HepG2 (cell line): ENCODE measurements at regions not wholly inside any gene's neighbourhood (a gene's known extent, or its start where the extent isn't known, plus 50 kb on each side); places are given as distances from the start of the nearest gene placed in this dataset.

Experiments used
- ATAC-seq: fragments of 200-7000 bp; cut with Tn5 transposase; 3 replicates; pipeline ENCODE4 v1.9.1; 2020; ENCODE audit warnings: mild to moderate bottlenecking, moderate library complexity
- BruUV-seq: library from RNA; stranded (reverse); fragments of 400-500 nt; replicated peaks from 2 replicates; lab custom pipeline; 2021; lab: Mats Ljungman, UMichigan
- CTCF ChIA-PET: fragments of 300-600 bp; formaldehyde crosslinking; extraction: SDS; loops from one replicate; lab custom pipeline; 2021; ENCODE audit warnings: low total read pairs, inconsistent platforms, low intra/inter-chr PET ratio; lab: Yijun Ruan, JAX
- POLR2A ChIA-PET: fragments of 350-600 bp; sonication (Branson Sonifier 250); formaldehyde crosslinking; loops from one replicate; lab custom pipeline; 2020; ENCODE audit warnings: antibody characterized with exemption, inconsistent platforms; lab: Yijun Ruan, JAX
- DNase-seq: peaks from one replicate; pipeline ENCODE4 v3.0.0-alpha.2; 2015; ENCODE audit warnings: low spot score
- FAIRE-seq: peaks from 3 replicates; lab custom pipeline; 2011; peaks lifted over from hg19 to GRCh38; lab: Jason Lieb, UNC
- H2AFZ ChIP-seq: one replicate; pipeline ENCODE4 v1.6.1; 2011; ENCODE audit warnings: low read length, inconsistent platforms
- H3K27ac ChIP-seq: fragments of 300-600 bp; 3 replicates; pipeline ENCODE4 v1.8.0; 2011; ENCODE audit warnings: mixed run types, mild to moderate bottlenecking, mixed read lengths, low read length, inconsistent platforms; ENCODE audit not compliant: insufficient read depth; ENCODE audit errors: extremely low read length
- H3K27me3 ChIP-seq, 2 experiments: fragments of 200-600 bp in 1 of 2; 2 replicates in 1 of 2; 3 replicates in 1 of 2; pipeline versions ENCODE4 v1.6.0 to v1.8.0; 2011; ENCODE audit warnings: low read length in 2 of 2, mild to moderate bottlenecking in 2 of 2, moderate library complexity in 2 of 2, inconsistent platforms in 1 of 2; ENCODE audit not compliant: insufficient read depth in 2 of 2, control insufficient read depth in 1 of 2
- H3K36me3 ChIP-seq, 2 experiments: fragments of 200-600 bp in 1 of 2; replicated peaks in 1 of 2; 2 replicates in 1 of 2; 3 replicates in 1 of 2; pipeline versions ENCODE4 v1.5.1 to v1.8.0; 2011; ENCODE audit warnings: low read length in 2 of 2, inconsistent platforms in 1 of 2; ENCODE audit not compliant: insufficient read depth in 2 of 2, control insufficient read depth in 1 of 2
- H3K4me1 ChIP-seq: 2 replicates; pipeline ENCODE4 v1.5.1; 2012; ENCODE audit warnings: low read length, inconsistent platforms; ENCODE audit not compliant: insufficient read depth
- H3K4me2 ChIP-seq: 2 replicates; pipeline ENCODE4 v1.6.0; 2011; ENCODE audit warnings: low read depth, low read length, inconsistent platforms
- H3K4me3 ChIP-seq, 3 experiments: fragments of 200-600 bp in 1 of 3; sonication (generic), shearing (Covaris generic) in 1 of 3; replicated peaks in 1 of 3; 2 replicates each; pipeline ENCODE4 v1.5.1; 2011 to 2016; ENCODE audit warnings: low read length in 3 of 3, inconsistent platforms in 2 of 3, low read depth in 2 of 3, mild to moderate bottlenecking in 2 of 3, control low read depth in 1 of 3, mixed read lengths in 1 of 3; ENCODE audit not compliant: insufficient read depth in 1 of 3
- H3K79me2 ChIP-seq: one replicate; pipeline ENCODE4 v1.6.1; 2011; ENCODE audit warnings: low read length, inconsistent platforms; ENCODE audit not compliant: insufficient read depth
- H3K9ac ChIP-seq: 2 replicates; pipeline ENCODE4 v1.6.0; 2011; ENCODE audit warnings: mild to moderate bottlenecking, low read depth, low read length, inconsistent platforms; ENCODE audit not compliant: insufficient read depth
- H3K9me3 ChIP-seq: 2 replicates; pipeline ENCODE4 v1.5.1; 2012; ENCODE audit warnings: mild to moderate bottlenecking, low read length
- H4K20me1 ChIP-seq: 2 replicates; pipeline ENCODE4 v1.6.0; 2011; ENCODE audit warnings: inconsistent platforms, mild to moderate bottlenecking, low read length, moderate library complexity; ENCODE audit not compliant: insufficient read depth
- CHD4 ChIP-seq: fragments of 200-600 bp; sonication (generic); IDR thresholded peaks from 2 replicates; pipeline ENCODE4 v1.7.0; 2017; ENCODE audit warnings: mild to moderate bottlenecking, low read length, borderline replicate concordance
- ELF3 ChIP-seq: IDR thresholded peaks from 2 replicates; pipeline ENCODE4 v1.6.1; 2016; ENCODE audit warnings: missing genetic modification reagents, missing compliant biosample characterization
- HNRNPLL ChIP-seq: fragments of 200-400 bp; formaldehyde crosslinking; IDR thresholded peaks from 2 replicates; pipeline ENCODE4 v1.6.1; 2017; ENCODE audit warnings: mild to moderate bottlenecking, low read depth, low read length; ENCODE audit not compliant: poor library complexity, severe bottlenecking
- KMT2A ChIP-seq: sonication (generic); formaldehyde crosslinking; IDR thresholded peaks from 2 replicates; pipeline ENCODE4 v1.4.0; 2020; ENCODE audit warnings: missing genetic modification reagents
- PBX3 ChIP-seq: sonication (generic); formaldehyde crosslinking; IDR thresholded peaks from 2 replicates; pipeline ENCODE4 v1.8.1; 2023; ENCODE audit warnings: missing genetic modification reagents, inconsistent platforms, borderline replicate concordance
- RFXANK ChIP-seq: IDR thresholded peaks from 2 replicates; pipeline ENCODE4 v1.6.1; 2016
- SALL1 ChIP-seq: sonication (generic); formaldehyde crosslinking; IDR thresholded peaks from 2 replicates; pipeline ENCODE4 v1.8.0; 2022; ENCODE audit warnings: mild to moderate bottlenecking, missing genetic modification reagents
- SMC3 ChIP-seq: IDR thresholded peaks from 2 replicates; pipeline ENCODE4 v1.6.1; 2011; ENCODE audit warnings: low read length, improper control_type of control experiment
- ZBTB49 ChIP-seq: sonication (generic); formaldehyde crosslinking; IDR thresholded peaks from 2 replicates; pipeline ENCODE4 v1.4.0; 2020; ENCODE audit warnings: missing genetic modification reagents, borderline replicate concordance
- ZMYM2 ChIP-seq: sonication (generic); formaldehyde crosslinking; IDR thresholded peaks from 2 replicates; pipeline ENCODE4 v1.8.0; 2022; ENCODE audit warnings: mild to moderate bottlenecking, missing genetic modification reagents
- ZNF121 ChIP-seq: sonication (generic); formaldehyde crosslinking; IDR thresholded peaks from 2 replicates; pipeline ENCODE4 v1.5.0; 2020; ENCODE audit warnings: mild to moderate bottlenecking, missing genetic modification reagents
- ZNF441 ChIP-seq: sonication (generic); formaldehyde crosslinking; IDR thresholded peaks from 2 replicates; pipeline ENCODE4 v1.7.0; 2021; ENCODE audit warnings: missing genetic modification reagents, borderline replicate concordance
- ZNF598 ChIP-seq: sonication (generic); formaldehyde crosslinking; IDR thresholded peaks from 2 replicates; pipeline ENCODE4 v1.5.1; 2020; ENCODE audit warnings: mild to moderate bottlenecking, missing genetic modification reagents, borderline replicate concordance
- ZNF737 ChIP-seq: sonication (generic); formaldehyde crosslinking; IDR thresholded peaks from 2 replicates; pipeline ENCODE4 v1.5.0; 2020; ENCODE audit warnings: missing genetic modification reagents, mild to moderate bottlenecking, borderline replicate concordance
- ZSCAN21 ChIP-seq: sonication (generic); formaldehyde crosslinking; IDR thresholded peaks from 2 replicates; pipeline ENCODE4 v1.8.0; 2022; ENCODE audit warnings: mild to moderate bottlenecking, missing genetic modification reagents, moderate library complexity, borderline replicate concordance
- ZUFSP ChIP-seq: sonication (generic); formaldehyde crosslinking; IDR thresholded peaks from 2 replicates; pipeline ENCODE4 v1.9.0; 2021; ENCODE audit warnings: missing genetic modification reagents, mild to moderate bottlenecking, borderline replicate concordance
- WGBS: methylation state at CpG from one replicate; pipeline ENCODE4 v1.1.6; 2017; ENCODE audit warnings: low lambda C conversion rate; 5-methylcytosine and 5-hydroxymethylcytosine counted together
- in situ Hi-C: cut with HindIII; loops from 2 replicates; pipeline ENCODE4 v1.10.0; 2017; ENCODE audit warnings: low pct_unique_long_range_greater_than_20kb; ENCODE audit not compliant: extremely low pct_ligation_motif_present
- intact Hi-C: fragments of 100-400 bp; cut with micrococcal nuclease; formaldehyde crosslinking; loops from one replicate; pipeline ENCODE4 v1.10.0; 2022; ENCODE audit not compliant: unreplicated experiment
- TF ChIP-seq, protein P1 (sequence below): sonication (generic); formaldehyde crosslinking; IDR thresholded peaks from 2 replicates; pipeline ENCODE4 v1.4.0; 2020; ENCODE audit warnings: missing genetic modification reagents

DNA sequence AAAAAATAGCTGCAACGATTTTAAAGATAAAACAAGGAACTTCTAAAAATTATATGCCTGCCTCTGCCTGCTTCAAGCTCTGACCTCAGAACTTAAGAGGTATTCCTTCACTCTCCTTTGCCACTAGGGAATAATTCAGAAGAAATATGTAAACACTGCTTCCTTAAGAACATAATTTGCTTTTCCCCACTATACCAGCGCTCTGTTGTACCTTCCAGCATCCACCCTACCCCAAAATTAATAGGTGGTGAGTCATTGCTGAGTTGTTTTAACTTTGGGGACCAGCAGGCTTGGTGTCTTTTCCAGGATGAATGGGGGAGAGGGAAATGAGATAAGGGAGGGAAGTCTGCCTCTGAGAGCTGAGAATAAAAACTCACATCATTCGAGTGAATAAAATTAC is 107.7 kb upstream of the ATXN1 start:
- no peaks in the 10 kb centered on the region for H3K27me3 ChIP-seq
- FAIRE-seq (no peak), DNase-seq (no peak), ATAC-seq (no peak)
- CTCF ChIA-PET: no interaction called here
- no peak overlapping the region for H3K4me3 ChIP-seq
- no peaks in the 10 kb centered on the region for H3K9me3 ChIP-seq
- H3K9ac ChIP-seq: no peak overlapping the region
- H2AFZ ChIP-seq: no peak overlapping the region
- H4K20me1 ChIP-seq: no peaks in the 10 kb centered on the region
- H3K79me2 ChIP-seq: no peaks in the 10 kb centered on the region
- H3K4me2 ChIP-seq: no peak overlapping the region
- intact Hi-C loops: no loop called here
- POLR2A ChIA-PET: no interaction called here
- in situ Hi-C loops: no loop called here
- no TSS peak for BruUV-seq
- no peaks in the 10 kb centered on the region for H3K4me1 ChIP-seq
- H3K27ac ChIP-seq: no peak overlapping the region
- no peak for TF ChIP-seq ZNF441 (CRISPR knock-in tag)
- TF ChIP-seq ZMYM2 (CRISPR knock-in tag): no peak
- TF ChIP-seq ZBTB49 (CRISPR knock-in tag): no peak
- no peak for TF ChIP-seq ZNF737 (CRISPR knock-in tag)
- no peak for TF ChIP-seq KMT2A (CRISPR knock-in tag)
- no peak for TF ChIP-seq ZNF598 (CRISPR knock-in tag)
- TF ChIP-seq SMC3: no peak
- no peak for TF ChIP-seq ZUFSP (CRISPR knock-in tag)
- TF ChIP-seq, protein P1, sequence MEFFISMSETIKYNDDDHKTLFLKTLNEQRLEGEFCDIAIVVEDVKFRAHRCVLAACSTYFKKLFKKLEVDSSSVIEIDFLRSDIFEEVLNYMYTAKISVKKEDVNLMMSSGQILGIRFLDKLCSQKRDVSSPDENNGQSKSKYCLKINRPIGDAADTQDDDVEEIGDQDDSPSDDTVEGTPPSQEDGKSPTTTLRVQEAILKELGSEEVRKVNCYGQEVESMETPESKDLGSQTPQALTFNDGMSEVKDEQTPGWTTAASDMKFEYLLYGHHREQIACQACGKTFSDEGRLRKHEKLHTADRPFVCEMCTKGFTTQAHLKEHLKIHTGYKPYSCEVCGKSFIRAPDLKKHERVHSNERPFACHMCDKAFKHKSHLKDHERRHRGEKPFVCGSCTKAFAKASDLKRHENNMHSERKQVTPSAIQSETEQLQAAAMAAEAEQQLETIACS (CRISPR knock-in tag): no peak
- no peak for TF ChIP-seq ZSCAN21 (CRISPR knock-in tag)
- no peak for TF ChIP-seq PBX3 (CRISPR knock-in tag)
- no peak for TF ChIP-seq ZNF121 (CRISPR knock-in tag)
- TF ChIP-seq SALL1 (CRISPR knock-in tag): no peak
- no peak for TF ChIP-seq RFXANK (CRISPR knock-in tag)
- TF ChIP-seq ELF3: no peak
- TF ChIP-seq CHD4: no peak
- TF ChIP-seq HNRNPLL: no peak
- no peaks in the 10 kb centered on the region for H3K36me3 ChIP-seq
- WGBS: 0% methylated on average over 3 of the region's 3 CpGs
